NCI-H2196 treated with DMSO at 0.1 percent for 48 hours (cell line): ENCODE measurements at regions not wholly inside any gene's neighbourhood (a gene's known extent, or its start where the extent isn't known, plus 50 kb on each side); places are given as distances from the start of the nearest gene placed in this dataset.

Experiments
- DNase-seq: peaks from one replicate; lab custom pipeline; 2025; ENCODE audit not compliant: unreplicated experiment; lab: John Stamatoyannopoulos, UW

DNA sequence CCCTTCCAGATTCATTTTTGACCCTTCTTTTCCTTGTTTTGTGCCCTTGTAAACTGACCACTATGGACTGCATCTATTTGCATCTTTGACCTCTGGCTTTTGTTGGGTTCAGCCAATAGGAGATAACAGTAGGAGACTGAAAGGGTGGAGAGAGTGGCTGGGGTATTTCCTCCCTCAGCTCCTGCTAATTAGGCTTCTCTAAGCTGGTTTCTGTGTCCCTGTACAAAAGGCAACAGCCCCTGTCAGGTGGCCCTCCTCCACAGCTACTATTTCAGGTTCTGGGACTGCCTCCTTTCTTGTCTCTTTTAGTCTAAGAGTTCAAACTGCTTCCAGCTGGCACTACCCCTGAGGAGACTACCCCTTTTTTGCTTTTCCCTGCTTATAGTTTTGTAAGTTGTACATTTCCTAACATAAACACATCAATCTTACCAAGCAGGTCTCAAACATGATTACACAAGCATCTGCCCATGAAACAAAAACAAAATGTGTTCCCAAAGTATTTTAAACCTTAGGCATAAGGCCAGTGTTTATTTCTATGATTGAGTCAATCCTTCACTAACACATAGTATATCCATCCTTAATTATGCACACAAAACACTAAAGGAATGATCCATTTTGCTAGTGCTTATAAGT, 262.0 kb upstream of the TRPM3 start:
- no peak for DNase-seq

DNA sequence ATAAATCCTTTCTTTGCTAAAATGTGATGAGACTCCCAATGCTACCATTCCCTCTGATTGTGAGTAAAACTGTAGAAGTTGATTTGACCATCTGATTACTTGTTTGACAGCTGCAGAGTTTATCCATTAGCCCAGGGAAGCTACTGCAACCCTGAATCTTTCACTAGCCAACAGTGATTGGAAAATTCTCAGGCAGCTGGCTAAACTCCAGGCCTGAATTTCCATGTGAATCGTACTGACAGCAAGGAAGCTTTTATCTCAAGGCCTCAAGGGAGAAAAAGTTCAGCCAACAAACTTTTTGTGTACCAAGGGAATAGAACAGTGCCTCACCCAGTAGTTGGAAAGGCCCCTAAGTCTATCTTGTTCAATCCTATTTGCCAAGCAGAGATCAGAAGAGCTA, 246.7 kb upstream of the TRPM3 start:
- no peak for DNase-seq

DNA sequence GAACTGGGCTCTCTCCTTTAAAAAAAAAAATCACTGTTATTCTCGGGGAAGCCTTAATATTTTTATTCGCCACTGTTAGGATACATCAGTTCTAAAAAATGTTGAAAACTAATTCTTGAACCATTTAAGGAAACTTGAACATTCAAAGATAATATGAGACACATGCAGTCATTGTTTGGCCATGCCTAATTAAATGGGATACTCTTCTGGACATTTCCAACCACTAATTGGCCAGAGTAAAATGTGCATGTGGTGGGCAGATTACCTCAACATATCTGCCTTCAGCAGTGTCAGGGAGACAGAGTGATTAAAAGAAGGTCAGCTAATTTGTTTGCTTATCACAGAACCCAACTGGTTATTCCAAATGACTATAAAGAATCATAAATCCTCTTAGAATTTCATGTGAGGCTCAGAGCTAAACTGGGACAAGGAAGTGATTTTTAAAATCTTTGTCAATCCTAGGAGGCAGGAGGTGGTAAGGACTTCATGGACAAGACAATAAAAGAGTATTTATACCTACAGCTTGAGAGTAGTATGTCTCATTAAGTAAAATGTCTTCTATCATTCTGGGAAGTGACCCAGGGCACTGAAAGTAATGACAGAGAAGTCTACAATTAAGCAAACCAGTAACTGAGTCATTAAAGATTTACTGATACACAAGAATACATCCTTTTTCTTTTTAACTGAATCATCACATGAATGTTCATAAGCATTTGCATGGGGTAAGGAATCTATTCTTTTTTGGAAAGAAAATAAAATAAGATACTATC, 242.9 kb upstream of the TRPM3 start:
- DNase-seq: no peak

DNA sequence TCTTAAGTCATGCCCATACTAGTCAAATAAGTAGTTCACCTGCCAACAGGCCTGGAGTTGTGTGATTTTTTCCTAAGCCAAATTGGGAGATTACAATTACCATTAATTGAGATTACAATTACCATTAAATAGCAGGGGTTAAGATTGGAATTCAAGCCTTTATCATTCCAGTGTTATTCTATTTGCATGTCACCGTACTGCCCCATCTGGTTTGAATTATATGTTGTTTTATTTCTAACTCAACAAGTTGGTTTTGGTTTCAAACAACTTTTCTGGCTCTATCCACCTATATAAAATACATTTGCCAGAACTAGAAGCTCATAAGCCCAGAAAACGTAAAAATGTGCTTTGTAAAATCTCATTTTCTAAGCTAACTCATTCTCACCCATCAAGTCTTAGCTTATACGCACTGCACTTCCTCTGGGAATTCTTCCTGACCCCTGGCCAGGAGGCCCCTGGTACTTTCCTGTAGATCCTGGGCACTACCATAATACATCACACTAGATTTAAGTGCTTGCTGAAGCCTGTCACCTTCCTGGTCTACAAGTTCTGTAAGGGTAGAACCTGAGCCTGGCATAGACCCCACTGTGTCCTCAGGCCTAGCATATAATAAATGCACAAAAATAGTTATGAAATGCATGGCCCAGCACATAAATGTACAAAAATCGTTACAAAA, 242.0 kb upstream of the TRPM3 start:
- DNase-seq: no peak

DNA sequence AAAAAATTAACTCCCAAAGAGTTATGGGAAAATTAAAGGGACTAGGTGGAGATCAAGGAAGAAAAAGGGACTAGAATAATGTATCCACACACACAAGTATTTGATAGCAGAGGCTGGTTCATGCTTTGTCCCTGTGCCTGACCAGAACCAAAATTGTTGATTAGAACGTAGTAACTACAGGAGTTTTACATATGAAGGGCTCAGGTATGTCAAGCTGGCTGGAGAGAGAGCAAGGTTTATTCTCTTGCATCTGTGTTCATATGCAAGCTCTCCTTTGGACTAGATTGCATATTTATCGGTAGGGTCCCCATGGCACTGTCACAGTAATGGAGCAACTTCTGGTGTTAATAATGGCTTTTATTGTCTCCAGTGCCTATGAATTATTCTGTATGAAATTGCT, 239.9 kb upstream of the TRPM3 start:
- DNase-seq: no peak

DNA sequence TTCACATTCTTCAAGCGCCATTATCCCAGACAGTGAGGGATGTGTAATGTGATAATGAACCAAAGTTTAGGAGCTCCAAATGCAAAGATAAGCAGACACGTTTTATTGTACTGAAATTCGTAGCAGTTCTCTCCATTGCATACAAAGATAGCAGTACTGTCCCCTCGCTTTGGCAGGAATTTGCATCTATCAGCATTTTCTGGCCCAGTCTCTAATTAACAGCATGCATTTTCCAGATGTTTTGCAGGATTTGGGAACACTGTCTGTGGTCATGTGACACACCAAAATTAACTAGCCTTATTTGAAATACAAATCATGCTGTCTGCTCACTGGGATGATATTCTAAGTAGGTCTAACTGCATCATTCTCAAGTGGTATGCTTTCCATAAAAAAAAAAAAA, 235.9 kb upstream of the TRPM3 start:
- no peak for DNase-seq

DNA sequence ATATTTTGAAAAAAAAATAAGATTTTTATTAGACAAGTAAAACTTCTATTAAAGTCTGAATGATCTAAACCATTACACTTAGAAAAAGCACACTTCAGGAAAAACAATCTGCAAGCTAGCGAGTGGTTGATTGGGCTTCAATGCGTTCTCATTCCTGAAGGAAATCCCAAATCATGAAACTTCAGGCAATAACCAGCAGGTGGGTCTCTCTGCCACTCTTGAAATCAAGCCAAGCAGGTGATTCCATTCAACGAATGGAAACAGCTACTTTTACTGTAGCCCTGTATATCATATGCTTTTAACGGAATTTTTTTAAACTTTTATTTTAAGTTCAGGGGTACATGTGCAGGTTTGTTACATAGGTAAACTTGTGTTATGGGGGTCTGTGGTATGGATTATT, 234.5 kb upstream of the TRPM3 start:
- no peak for DNase-seq

DNA sequence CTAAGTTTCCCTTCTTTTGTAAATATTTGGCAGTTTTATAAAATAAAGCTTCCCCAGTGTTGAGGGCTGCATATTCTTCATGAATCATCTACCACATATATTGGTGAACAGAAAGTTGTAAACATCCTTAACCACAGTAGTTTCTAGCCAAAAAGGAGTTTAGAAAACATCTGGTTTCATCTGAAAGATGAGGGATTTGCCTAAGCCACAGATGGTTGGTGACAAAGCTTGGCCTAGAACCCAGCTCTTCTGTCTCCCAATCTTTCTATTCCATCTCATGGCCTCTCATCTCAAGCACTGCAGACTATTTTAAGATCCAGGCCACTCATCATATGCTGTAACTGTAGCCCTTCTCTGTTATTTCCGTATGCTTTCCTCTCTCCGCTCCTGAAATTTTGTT, 232.3 kb upstream of the TRPM3 start:
- no peak for DNase-seq

DNA sequence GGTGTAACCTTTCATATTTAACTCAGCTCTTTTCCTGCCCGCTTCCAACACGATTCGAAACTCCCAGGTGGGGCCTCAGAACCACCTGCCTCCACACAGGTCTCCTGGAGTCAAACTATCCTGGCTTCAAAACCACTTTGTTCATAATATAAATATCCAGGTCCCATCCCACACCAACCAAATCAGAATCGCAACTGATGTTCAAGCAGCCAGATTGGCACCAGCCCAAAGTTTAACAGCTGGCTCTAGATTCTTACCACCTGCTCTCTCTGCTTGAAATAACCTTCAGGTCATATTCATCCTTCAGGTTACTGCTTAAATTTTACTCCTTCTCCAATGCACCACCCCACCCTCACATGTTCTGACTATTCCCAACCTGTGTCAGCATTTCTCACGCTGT, 231.4 kb upstream of the TRPM3 start:
- no peak for DNase-seq

DNA sequence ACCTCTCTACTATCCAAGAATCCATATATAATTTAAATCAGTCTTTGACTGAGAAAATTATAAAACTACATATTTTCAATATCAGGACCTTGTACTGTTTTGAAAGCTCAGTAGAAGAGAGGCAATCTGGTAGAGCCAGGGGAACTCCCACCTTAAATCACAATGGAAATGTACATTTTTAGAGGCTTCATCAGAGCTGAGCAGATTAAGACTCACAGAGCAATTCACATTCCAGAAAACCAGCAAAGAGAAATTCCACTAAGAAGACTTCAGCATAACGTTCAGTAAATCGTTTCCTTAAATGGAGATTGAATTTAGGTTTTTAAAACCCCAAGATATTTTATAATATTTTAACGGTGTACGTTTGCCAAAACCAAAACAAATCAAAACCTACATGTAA, 227.8 kb upstream of the TRPM3 start:
- DNase-seq: no peak

DNA sequence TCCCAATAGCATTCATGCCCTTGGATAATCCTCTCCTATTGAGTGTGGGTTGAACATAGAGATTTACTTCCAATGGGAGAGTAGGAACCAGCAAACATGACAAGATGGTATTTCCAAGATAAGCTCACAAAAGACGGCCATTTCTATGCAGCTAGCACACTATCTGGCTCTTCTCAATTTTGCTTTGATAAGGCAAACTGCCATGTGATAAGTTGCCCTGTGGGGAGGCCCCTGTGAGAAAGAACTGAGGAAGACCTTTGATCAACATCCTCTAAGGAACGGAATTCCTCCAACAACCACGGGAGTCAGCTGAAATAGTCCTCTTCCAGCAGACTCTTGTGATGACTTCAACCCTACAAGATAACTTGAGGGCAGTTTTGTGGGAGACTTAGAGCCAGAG, 211.9 kb upstream of the TRPM3 start:
- no peak for DNase-seq

DNA sequence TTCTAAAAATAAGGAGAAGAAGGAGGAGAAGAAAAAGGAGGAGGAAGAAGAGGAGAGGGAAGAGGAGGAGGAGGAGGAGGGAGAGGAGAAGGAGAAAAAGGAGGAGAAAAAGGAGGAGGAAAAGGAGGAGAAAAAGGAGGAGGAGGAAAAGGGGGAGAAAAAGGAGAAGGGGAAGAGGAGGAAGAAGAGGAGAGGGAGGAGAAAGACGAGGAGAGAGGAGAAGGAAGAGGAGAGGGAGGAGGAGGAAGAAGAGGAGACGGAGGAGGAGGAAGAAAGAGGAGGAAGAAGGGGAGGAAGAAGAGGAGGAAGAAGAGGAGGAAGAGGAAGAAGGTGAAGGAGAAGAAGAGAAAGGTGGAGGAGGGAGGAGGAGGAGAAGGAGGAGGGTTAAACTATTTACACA, 210.2 kb upstream of the TRPM3 start:
- DNase-seq: no peak

DNA sequence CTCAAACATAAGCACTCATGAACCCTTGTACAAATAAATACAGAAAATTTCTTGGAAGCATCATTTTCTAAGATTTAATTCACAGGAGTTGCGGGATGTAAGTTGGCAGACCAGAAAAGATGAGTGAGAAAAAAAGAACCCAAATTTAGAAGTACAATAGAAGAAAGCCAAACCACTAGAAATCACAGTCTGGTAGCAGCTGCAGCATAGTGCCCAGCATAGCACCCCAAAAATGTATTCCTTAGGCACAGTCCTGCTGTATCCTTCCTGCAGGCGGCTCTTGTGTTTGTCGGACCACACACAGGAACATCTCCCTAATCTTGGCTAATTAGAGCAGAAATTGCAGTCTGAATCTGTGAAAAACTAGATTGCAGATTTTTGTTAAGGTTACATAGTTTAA, 208.5 kb upstream of the TRPM3 start:
- DNase-seq: no peak

DNA sequence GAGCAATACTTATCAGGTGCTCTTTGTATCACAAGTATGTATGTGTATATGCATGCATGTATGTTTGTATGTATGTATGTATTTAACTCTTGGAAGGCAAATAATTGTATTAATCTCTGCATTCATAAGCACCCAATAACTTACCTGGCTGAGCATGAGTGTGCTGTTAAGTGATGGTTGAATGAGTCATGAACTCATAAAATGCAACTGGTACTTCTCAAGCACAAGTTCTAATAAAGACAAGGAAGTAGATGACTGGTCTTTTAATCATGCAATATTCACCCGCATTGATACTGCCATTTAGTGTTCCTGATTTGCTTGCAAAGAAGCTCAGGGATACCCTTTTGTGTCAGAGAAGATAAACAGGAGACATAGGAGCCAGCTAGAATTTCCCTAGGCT, 204.9 kb upstream of the TRPM3 start:
- no peak for DNase-seq

DNA sequence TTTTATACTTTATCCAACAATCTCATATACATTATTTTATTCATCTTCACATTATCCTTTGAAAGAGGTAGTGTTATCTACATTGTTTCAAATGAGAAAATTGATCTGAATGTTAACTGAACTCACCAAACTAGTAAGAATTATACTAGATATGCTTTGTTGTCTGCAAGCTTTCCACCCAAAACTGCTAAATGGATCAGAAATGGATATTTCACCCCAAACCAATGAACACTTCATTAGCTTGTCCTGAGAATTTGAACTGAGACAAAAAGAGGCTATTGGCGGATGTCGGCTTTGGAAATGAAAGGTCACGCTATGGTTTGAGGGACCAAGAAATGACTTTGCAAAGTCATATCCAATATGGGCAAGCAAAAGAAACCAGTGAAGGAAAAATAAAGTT, 201.9 kb upstream of the TRPM3 start:
- DNase-seq: no peak

DNA sequence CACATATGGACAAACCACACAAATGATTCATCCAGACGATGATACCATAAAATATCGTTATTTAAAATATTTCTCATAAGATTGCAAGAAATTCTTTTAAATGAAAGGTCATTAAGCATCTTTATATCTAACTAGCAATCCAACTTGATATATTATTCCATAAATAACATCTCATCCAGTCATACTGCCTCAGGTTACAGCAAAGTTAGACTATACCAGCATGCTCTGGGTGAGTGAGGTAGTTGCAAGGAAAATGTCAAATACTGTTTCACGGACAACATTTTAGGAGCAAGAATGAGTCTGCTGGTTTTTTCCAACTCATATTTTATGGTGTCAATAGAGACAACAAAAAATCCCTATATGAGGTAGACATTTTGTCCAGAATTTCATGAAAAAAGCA, 200.9 kb upstream of the TRPM3 start:
- DNase-seq: no peak

DNA sequence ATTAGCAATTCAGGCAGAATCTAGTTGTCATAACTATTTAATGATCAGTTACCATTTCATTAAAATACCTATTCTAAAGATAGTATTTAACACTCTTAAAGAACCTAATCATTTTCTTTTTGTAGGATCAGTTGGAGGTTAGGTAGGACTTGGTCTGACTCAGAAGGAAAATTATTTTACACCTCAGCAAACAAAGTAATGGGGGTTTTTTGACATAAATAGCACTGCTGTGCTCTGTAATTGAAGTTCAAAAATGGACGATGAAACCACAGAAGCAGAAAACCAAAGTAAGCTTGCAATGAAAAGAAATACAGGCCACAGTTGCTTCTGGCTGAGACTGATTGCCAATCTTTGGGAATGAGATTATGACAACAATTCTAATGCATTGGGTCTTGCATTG, 187.0 kb upstream of the TRPM3 start:
- DNase-seq: no peak

DNA sequence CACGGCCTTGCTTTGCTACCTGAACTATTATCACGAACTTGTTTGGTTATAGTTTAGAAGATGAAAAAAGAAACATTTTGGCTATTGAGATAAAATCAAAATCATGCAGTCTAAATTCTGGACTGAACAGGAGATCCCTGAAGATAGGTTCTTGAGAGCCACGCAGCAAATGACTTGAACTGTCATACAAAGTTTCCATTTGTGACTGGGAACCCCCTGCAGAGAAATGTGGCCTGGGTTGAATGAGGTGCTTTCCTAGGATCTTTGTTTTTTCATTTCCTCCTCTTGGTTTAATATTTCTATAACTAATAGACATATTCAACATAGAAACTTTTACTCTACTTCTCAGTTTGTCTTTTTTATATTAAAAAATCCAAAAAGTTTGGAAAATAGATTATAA, 184.7 kb upstream of the TRPM3 start:
- DNase-seq: no peak

DNA sequence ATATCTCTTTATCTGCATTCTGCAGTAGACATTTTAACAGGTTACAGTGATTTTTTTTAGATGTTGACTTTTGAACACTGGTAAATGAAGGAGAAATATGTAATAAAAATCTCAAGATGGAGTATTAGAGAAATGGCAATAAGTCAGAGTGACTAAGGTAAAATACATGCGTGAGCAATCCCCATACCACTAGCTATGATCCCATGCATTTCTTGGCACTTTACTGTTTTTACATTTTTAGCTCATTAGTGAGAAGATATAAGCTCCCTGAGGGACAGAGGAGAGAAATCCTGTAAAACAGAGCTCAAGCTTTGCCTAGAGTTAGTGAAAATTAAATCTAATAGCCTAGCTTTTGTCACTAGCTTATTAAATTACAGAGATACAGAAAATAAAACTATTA, 181.9 kb upstream of the TRPM3 start:
- no peak for DNase-seq

DNA sequence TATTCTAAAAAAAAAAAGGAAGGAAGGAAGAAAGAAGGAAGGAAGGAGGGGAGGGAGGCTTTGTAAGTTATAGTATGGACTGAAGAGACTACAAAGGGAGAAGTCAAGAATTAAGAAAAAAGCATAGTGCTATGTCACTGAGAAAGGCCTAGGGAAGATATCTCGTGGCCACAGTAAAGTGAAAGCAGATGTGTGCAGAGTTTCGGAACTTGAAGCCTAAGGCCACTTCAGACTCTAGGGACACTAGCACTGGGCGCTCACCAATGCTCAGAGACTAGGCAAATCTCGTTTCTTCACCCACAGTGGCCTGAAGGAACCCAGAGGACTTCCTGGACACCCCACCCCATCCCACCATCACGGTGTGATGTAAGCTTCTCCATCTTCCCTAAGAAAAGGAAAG, 181.4 kb upstream of the TRPM3 start:
- no peak for DNase-seq

DNA sequence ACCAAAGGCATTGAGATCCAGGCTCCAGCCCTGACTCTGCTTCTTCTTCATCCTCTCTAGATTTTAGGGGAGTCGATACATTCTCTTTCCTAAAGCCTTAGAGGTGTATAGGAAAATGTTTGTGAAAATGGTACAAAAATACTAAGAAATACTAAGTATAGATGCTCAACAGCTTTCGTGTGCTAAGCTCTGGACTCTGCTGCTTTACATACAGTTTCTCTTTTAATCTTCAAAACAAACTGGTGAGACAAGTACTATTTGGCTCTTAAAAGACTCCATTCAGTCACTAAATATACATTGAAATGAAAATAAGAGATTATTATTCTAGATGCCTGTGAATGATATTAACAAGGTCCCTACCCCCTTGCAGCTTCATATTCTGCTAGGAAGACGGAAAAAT, 174.5 kb upstream of the TRPM3 start:
- DNase-seq: no peak

DNA sequence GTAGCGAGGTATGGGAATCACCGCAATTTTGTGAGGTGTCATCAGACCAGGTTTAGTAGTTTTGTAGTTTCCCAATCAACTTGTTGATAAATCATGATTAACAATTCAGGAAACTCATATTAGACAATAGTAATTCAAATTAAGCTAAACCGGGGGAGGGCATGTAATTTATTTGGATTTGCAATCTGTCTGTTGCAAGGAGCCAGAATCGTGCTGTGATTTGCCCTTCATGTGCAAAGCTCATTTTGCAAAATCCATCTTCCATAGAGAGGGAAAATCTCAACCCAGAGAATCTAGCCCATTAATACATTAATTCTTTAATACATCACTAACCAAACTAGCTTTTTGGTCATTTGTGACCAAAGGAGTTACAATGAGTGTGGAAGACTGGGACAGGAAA, 164.7 kb upstream of the TRPM3 start:
- no peak for DNase-seq
